Peyer's patch (tissue), 4 donors: ENCODE measurements at regions not wholly inside any gene's neighbourhood (a gene's known extent, or its start where the extent isn't known, plus 50 kb on each side); places are given as distances from the start of the nearest gene placed in this dataset.
A peak's percentile ranks its signal among the peaks of the same experiment; 100 is the strongest.

ENCODE experiments used
- DNase-seq, 3 donors: peaks; one replicate each; pipeline ENCODE4 v3.0.0-alpha.2; 2017 to 2019
- H3K27ac ChIP-seq, 4 donors: fragments of 200-600 bp; sonication (generic); one replicate each; pipeline ENCODE4 v1.5.1; 2016 to 2019
- H3K27me3 ChIP-seq, 2 donors: fragments of 200-600 bp; sonication (generic); one replicate each; pipeline ENCODE4 v1.5.1; 2019
- H3K36me3 ChIP-seq, 3 donors: fragments of 200-600 bp; sonication (generic); one replicate each; pipeline ENCODE4 v1.5.1; 2016 to 2019
- H3K4me1 ChIP-seq, 4 donors: fragments of 200-600 bp; sonication (generic); one replicate each; pipeline ENCODE4 v1.5.1; 2016 to 2019
- H3K4me3 ChIP-seq, 4 donors: fragments of 200-600 bp; sonication (generic); 1 replicate in 3 of 4; 2 replicates in 1 of 4; pipeline ENCODE4 v1.5.1; 2016 to 2019; ENCODE audit warnings: mild to moderate bottlenecking in 1 of 4
- H3K9me3 ChIP-seq, 4 donors: fragments of 200-600 bp; sonication (generic); one replicate each; pipeline ENCODE4 v1.5.1; 2016 to 2019; ENCODE audit warnings: mild to moderate bottlenecking in 1 of 4
- CTCF ChIP-seq, 6 experiments: fragments of 450-650 bp in 4 of 6; fragments of 200-600 bp in 2 of 6; sonication (generic) in 1 of 6; IDR thresholded peaks; one replicate each; pipeline ENCODE4 v1.5.1; 2017 to 2019; ENCODE audit warnings: antibody characterized with exemption in 6 of 6, mild to moderate bottlenecking in 3 of 6, moderate library complexity in 1 of 6
- POLR2A ChIP-seq, 2 donors: fragments of 450-650 bp; IDR thresholded peaks; one replicate each; pipeline ENCODE4 v1.5.1; 2017; ENCODE audit warnings: antibody characterized with exemption in 2 of 2, mild to moderate bottlenecking in 2 of 2, moderate library complexity in 2 of 2

GRCh38 chr13:73985783-73986182 lies 148.4 kb downstream of the KLF12 start:
- TF ChIP-seq POLR2A (IDR thresholded peaks at IDR 0.05), result no peak
- no peak for TF ChIP-seq CTCF (IDR thresholded peaks at IDR 0.05)
- no peak overlapping the region for H3K27ac ChIP-seq
- H3K4me3 ChIP-seq, result no peak overlapping the region

GRCh38 chr13:73984949-73985691 lies 149.1 kb downstream of the KLF12 start:
- Histone ChIP-seq H3K27me3 (no peaks in the 10 kb centered on the region), H3K36me3 (no peaks in the 10 kb centered on the region)
- DNase-seq, result peak in 2 of 3 donors; percentile 37 to 50

More at GRCh38 chr13:73985783-73986182, 148.4 kb downstream of the KLF12 start:
- DNase-seq, result no peak
- Histone ChIP-seq H3K4me1 (no peaks in the 10 kb centered on the region), H3K36me3 (no peaks in the 10 kb centered on the region), H3K27me3 (no peaks in the 10 kb centered on the region), H3K9me3 (no peaks in the 10 kb centered on the region)

GRCh38 chr13:73984201-73984600 lies 150.0 kb downstream of the KLF12 start:
- DNase-seq, result no peak
- no peak overlapping the region for H3K27ac ChIP-seq

More at GRCh38 chr13:73984949-73985691, 149.1 kb downstream of the KLF12 start:
- Histone ChIP-seq H3K27ac (peak overlapping the region in 1 of 4 donors; percentile 8), H3K4me1 (no peaks in the 10 kb centered on the region), H3K9me3 (no peaks in the 10 kb centered on the region), H3K4me3 (no peak overlapping the region)
- TF ChIP-seq CTCF (IDR thresholded peaks at IDR 0.05), result no peak
- no peak for TF ChIP-seq POLR2A (IDR thresholded peaks at IDR 0.05)

GRCh38 chr13:73983109-73983508 lies 151.1 kb downstream of the KLF12 start:
- H3K27ac ChIP-seq, result no peak overlapping the region

More at GRCh38 chr13:73984201-73984600, 150.0 kb downstream of the KLF12 start:
- Histone ChIP-seq H3K27me3 (no peaks in the 10 kb centered on the region), H3K9me3 (no peaks in the 10 kb centered on the region), H3K4me3 (no peak overlapping the region), H3K4me1 (no peaks in the 10 kb centered on the region), H3K36me3 (no peaks in the 10 kb centered on the region)
- no peak for TF ChIP-seq POLR2A (IDR thresholded peaks at IDR 0.05)
- TF ChIP-seq CTCF (IDR thresholded peaks at IDR 0.05), result no peak

GRCh38 chr13:73981595-73981994 lies 152.6 kb downstream of the KLF12 start:
- TF ChIP-seq POLR2A (IDR thresholded peaks at IDR 0.05) (no peak), CTCF (IDR thresholded peaks at IDR 0.05) (no peak)
- Histone ChIP-seq H3K9me3 (no peaks in the 10 kb centered on the region), H3K27ac (no peak overlapping the region), H3K4me1 (no peaks in the 10 kb centered on the region), H3K36me3 (no peaks in the 10 kb centered on the region), H3K27me3 (no peaks in the 10 kb centered on the region), H3K4me3 (no peak overlapping the region)
- no peak for DNase-seq

More at GRCh38 chr13:73983109-73983508, 151.1 kb downstream of the KLF12 start:
- Histone ChIP-seq H3K36me3 (no peaks in the 10 kb centered on the region), H3K27me3 (no peaks in the 10 kb centered on the region), H3K4me3 (no peak overlapping the region), H3K4me1 (no peaks in the 10 kb centered on the region), H3K9me3 (no peaks in the 10 kb centered on the region)
- DNase-seq, result no peak
- TF ChIP-seq CTCF (IDR thresholded peaks at IDR 0.05), result no peak
- no peak for TF ChIP-seq POLR2A (IDR thresholded peaks at IDR 0.05)
